Astrocyte of the spinal cord (primary cell): ENCODE measurements at regions not wholly inside any gene's neighbourhood (a gene's known extent, or its start where the extent isn't known, plus 50 kb on each side); places are given as distances from the start of the nearest gene placed in this dataset.

ENCODE experiments used
- DNase-seq: peaks from one replicate; pipeline ENCODE4 v3.0.0; 2011; ENCODE audit warnings: low read depth, low spot score
- H3K4me3 ChIP-seq: 2 replicates; pipeline ENCODE4 v1.5.1; 2011; ENCODE audit warnings: low read depth, mild to moderate bottlenecking, low read length, moderate library complexity
- CTCF ChIP-seq: IDR thresholded peaks from 2 replicates; pipeline ENCODE4 v1.5.1; 2012; ENCODE audit warnings: low read depth, mild to moderate bottlenecking, low read length, inconsistent platforms
- in situ Hi-C: cut with HindIII; loops from 2 replicates; pipeline ENCODE4 v1.10.0; 2017; ENCODE audit warnings: low sequenced_read_pairs

GRCh38 chr20:56758706-56759105 lies 129.6 kb downstream of the TFAP2C start:
- DNase-seq: no peak
- no peak overlapping the region for H3K4me3 ChIP-seq
- in situ Hi-C loops: no loop called here
- TF ChIP-seq CTCF: no peak

- no peak overlapping the region for H3K4me3 ChIP-seq
- no peak for TF ChIP-seq CTCF
- in situ Hi-C loops: no loop called here
- DNase-seq: no peak
Measured at GRCh38 chr20:56759741-56760278, 130.7 kb downstream of the TFAP2C start.

- H3K4me3 ChIP-seq: no peak overlapping the region
- no peak for TF ChIP-seq CTCF
- no peak for DNase-seq
- in situ Hi-C loops: no loop called here
Measured at GRCh38 chr20:56760610-56761009, 131.5 kb downstream of the TFAP2C start.

GRCh38 chr20:56761393-56761792 lies 132.3 kb downstream of the TFAP2C start:
- TF ChIP-seq CTCF: no peak
- no peak overlapping the region for H3K4me3 ChIP-seq
- in situ Hi-C loops: no loop called here
- DNase-seq: no peak

GRCh38 chr20:56762401-56762800 lies 133.3 kb downstream of the TFAP2C start:
- no peak overlapping the region for H3K4me3 ChIP-seq
- no peak for TF ChIP-seq CTCF
- in situ Hi-C loops: no loop called here
- no peak for DNase-seq

GRCh38 chr20:56762829-56763228 lies 133.7 kb downstream of the TFAP2C start:
- in situ Hi-C loops: no loop called here
- DNase-seq: no peak
- no peak for TF ChIP-seq CTCF
- no peak overlapping the region for H3K4me3 ChIP-seq

- in situ Hi-C loops: no loop called here
- DNase-seq: no peak
- no peak overlapping the region for H3K4me3 ChIP-seq
- TF ChIP-seq CTCF: no peak
Measured at GRCh38 chr20:56764671-56765070, 135.6 kb downstream of the TFAP2C start.
